ENCODE measurements at regions not wholly inside any gene's neighbourhood (a gene's known extent, or its start where the extent isn't known, plus 50 kb on each side); places are given as distances from the start of the nearest gene placed in this dataset.

DNA sequence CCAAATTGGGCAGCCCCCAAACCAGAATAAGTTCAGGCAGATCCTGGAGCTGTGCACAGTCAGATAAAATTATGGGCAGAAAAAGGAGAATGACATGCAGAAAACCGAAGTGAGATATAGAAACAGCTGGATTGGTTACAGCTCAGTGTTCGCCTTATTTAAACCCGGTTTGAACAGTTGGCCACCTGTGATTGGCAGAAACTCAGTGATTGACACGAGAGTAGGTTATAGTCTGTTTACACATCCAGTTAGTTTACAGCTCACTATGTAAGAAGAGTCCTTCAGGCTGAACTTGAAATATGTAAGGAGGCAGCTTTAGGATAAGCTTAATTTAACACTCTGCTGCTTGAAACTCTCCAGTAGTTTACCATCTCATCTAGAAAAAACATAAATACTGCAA lies 271.6 kb upstream of the ARRDC4 start:
- TF ChIP-seq, protein P1, sequence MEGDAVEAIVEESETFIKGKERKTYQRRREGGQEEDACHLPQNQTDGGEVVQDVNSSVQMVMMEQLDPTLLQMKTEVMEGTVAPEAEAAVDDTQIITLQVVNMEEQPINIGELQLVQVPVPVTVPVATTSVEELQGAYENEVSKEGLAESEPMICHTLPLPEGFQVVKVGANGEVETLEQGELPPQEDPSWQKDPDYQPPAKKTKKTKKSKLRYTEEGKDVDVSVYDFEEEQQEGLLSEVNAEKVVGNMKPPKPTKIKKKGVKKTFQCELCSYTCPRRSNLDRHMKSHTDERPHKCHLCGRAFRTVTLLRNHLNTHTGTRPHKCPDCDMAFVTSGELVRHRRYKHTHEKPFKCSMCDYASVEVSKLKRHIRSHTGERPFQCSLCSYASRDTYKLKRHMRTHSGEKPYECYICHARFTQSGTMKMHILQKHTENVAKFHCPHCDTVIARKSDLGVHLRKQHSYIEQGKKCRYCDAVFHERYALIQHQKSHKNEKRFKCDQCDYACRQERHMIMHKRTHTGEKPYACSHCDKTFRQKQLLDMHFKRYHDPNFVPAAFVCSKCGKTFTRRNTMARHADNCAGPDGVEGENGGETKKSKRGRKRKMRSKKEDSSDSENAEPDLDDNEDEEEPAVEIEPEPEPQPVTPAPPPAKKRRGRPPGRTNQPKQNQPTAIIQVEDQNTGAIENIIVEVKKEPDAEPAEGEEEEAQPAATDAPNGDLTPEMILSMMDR (IDR thresholded peaks at IDR 0.05): no peak
- no peak for DNase-seq (ENCODE audit: low spot score)
- no peaks in the 10 kb centered on the region for H3K27me3 ChIP-seq
- no peak overlapping the region for H3K27ac ChIP-seq
- H3K36me3 ChIP-seq: no peaks in the 10 kb centered on the region
- H3K4me1 ChIP-seq: peaks cover 0 to 18% of the 10 kb centered on the region in 2 donors
- no peak overlapping the region for H3K4me3 ChIP-seq
- H3K9me3 ChIP-seq: no peaks in the 10 kb centered on the region

DNA sequence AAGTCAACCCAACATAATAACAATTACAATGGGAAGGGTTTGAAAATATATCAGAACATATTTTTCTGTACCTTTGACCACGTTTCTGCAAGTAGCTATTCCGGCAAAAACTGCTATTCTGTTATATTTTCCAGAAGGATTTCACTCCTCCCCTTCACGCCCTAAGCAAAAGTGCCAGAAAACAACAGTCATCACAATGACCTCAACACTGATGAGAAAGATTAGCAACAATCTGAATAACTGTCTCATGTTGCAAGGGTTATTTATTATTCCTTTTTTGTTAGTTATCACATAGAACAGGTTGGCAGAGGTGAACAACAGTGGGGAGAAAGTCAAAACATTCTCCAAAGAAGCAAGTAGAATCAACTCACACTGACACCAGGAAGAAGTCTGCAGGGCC lies 269.4 kb upstream of the ARRDC4 start:
- H3K4me3 ChIP-seq: no peak overlapping the region
- H3K27ac ChIP-seq: no peak overlapping the region
- H3K36me3 ChIP-seq: no peaks in the 10 kb centered on the region
- H3K9me3 ChIP-seq: no peaks in the 10 kb centered on the region
- H3K27me3 ChIP-seq: no peaks in the 10 kb centered on the region
- TF ChIP-seq, protein P1 (IDR thresholded peaks at IDR 0.05): no peak
- no peak for DNase-seq (ENCODE audit: low spot score)
- H3K4me1 ChIP-seq: peaks cover 0 to 18% of the 10 kb centered on the region in 2 donors

- Histone ChIP-seq H3K36me3 (no peaks in the 10 kb centered on the region), H3K27ac (peak overlapping the region; percentile 63 to 70), H3K4me1 (peaks cover 0 to 18% of the 10 kb centered on the region in 2 donors), H3K9me3 (no peaks in the 10 kb centered on the region), H3K4me3 (no peak overlapping the region), H3K27me3 (no peaks in the 10 kb centered on the region)
- TF ChIP-seq, protein P1 (IDR thresholded peaks at IDR 0.05): no peak
- no peak for DNase-seq (ENCODE audit: low spot score)
These were observed 268.7 kb upstream of the ARRDC4 start for GRCh38 chr15:97691799-97692198.

DNA sequence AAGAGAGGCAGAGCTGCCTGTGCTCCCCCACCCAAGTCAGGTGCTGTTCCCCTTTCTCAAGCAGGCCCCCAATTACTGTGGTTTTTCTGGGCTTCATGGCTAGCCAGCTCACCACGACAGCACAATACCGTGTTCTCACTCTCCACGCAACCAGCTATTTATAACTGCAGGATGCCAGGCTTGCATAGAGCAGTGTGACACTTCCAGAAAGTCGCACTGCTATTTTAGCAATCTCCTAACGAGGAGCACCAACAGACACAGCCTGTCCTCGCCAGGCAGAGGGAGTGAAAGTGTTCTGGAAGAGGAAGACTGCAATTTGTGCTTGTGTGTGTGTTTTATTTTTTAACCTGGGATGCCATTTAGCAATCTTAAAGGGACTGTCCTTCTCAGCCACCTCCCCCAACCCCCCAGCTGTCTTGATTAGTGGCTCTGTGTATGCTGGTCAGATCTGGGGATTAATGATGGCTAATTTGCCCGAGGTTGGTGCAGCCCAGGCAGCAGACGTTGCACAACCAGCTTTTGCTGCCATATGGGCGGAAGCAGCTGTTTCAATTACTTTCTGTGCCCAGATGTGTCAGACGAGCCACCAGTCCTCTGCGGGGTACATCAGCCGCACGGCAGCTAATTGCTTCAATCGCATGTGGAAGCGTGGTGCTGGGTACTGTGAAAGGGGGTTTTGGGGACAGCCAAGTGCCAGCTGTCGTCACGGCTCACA lies 268.0 kb upstream of the ARRDC4 start:
- peaks cover 0 to 18% of the 10 kb centered on the region in 2 donors for H3K4me1 ChIP-seq
- no peak overlapping the region for H3K4me3 ChIP-seq
- no peak for DNase-seq (ENCODE audit: low spot score)
- H3K27ac ChIP-seq: peak overlapping the region; percentile 66 to 70
- H3K36me3 ChIP-seq: no peaks in the 10 kb centered on the region
- no peaks in the 10 kb centered on the region for H3K27me3 ChIP-seq
- no peaks in the 10 kb centered on the region for H3K9me3 ChIP-seq
- TF ChIP-seq, protein P1 (IDR thresholded peaks at IDR 0.05): no peak

GRCh38 chr15:97694456-97694855 lies 266.0 kb upstream of the ARRDC4 start:
- H3K27ac ChIP-seq: no peak overlapping the region
- peaks cover 0 to 18% of the 10 kb centered on the region in 2 donors for H3K4me1 ChIP-seq
- TF ChIP-seq, protein P1 (IDR thresholded peaks at IDR 0.05): no peak
- no peak for DNase-seq (ENCODE audit: low spot score)
- H3K36me3 ChIP-seq: no peaks in the 10 kb centered on the region
- H3K27me3 ChIP-seq: no peaks in the 10 kb centered on the region
- peaks cover 0 to 7% of the 10 kb centered on the region in 2 donors for H3K9me3 ChIP-seq
- H3K4me3 ChIP-seq: no peak overlapping the region

GRCh38 chr15:97703400-97703799 lies 257.1 kb upstream of the ARRDC4 start:
- Histone ChIP-seq H3K27me3 (no peaks in the 10 kb centered on the region), H3K27ac (no peak overlapping the region), H3K36me3 (no peaks in the 10 kb centered on the region), H3K9me3 (peaks cover 0 to 15% of the 10 kb centered on the region in 2 donors), H3K4me3 (no peak overlapping the region), H3K4me1 (no peaks in the 10 kb centered on the region)
- TF ChIP-seq, protein P1 (IDR thresholded peaks at IDR 0.05): no peak
- no peak for DNase-seq (ENCODE audit: low spot score)
